ENCODE measurements at regions not wholly inside any gene's neighbourhood (a gene's known extent, or its start where the extent isn't known, plus 50 kb on each side); places are given as distances from the start of the nearest gene placed in this dataset.

DNA sequence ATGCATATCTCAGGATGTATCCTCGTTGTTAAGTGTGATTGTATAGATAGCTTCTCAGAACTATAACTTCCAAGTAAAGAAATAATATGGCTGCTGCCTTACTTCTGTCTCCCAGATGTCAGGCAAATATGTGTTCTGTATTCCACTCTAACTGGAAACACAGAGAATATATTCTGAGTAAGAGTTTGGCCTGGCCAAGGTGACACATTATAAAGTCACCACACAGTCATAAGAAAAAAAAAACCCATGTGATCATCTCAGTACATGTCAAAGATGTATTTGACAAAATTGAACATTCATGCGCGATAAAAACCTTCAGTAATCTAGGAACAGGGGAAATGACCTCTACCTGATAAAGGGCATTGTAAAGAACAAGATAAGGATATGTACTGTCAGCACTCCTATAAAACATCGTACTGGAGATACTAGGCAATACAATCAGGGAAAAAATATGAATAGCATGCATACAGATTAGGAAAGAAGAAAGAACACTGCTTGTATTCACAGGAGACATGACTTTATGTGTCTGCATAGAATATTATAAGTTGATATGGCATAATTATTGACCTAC is 207.1 kb downstream of the ZNF330 start:
- TF ChIP-seq SMAD3 (CRISPR knock-in tag; conservative IDR thresholded peaks at IDR 0.05), result no peak
- TF ChIP-seq, protein P1, sequence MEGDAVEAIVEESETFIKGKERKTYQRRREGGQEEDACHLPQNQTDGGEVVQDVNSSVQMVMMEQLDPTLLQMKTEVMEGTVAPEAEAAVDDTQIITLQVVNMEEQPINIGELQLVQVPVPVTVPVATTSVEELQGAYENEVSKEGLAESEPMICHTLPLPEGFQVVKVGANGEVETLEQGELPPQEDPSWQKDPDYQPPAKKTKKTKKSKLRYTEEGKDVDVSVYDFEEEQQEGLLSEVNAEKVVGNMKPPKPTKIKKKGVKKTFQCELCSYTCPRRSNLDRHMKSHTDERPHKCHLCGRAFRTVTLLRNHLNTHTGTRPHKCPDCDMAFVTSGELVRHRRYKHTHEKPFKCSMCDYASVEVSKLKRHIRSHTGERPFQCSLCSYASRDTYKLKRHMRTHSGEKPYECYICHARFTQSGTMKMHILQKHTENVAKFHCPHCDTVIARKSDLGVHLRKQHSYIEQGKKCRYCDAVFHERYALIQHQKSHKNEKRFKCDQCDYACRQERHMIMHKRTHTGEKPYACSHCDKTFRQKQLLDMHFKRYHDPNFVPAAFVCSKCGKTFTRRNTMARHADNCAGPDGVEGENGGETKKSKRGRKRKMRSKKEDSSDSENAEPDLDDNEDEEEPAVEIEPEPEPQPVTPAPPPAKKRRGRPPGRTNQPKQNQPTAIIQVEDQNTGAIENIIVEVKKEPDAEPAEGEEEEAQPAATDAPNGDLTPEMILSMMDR (IDR thresholded peaks at IDR 0.05 in 2 of 3, conservative IDR thresholded peaks at IDR 0.05 in 1 of 3; ENCODE audit: insufficient read depth in 2 of 3, low read depth in 1 of 3, low read length in 3 of 3), result no peak
- no peak for TF ChIP-seq CBX2 (IDR thresholded peaks at IDR 0.05; ENCODE audit: insufficient read depth, low read length, poor library complexity, severe bottlenecking)
- no peak for TF ChIP-seq PREB (CRISPR knock-in tag; IDR thresholded peaks at IDR 0.05)
- TF ChIP-seq, protein P2, sequence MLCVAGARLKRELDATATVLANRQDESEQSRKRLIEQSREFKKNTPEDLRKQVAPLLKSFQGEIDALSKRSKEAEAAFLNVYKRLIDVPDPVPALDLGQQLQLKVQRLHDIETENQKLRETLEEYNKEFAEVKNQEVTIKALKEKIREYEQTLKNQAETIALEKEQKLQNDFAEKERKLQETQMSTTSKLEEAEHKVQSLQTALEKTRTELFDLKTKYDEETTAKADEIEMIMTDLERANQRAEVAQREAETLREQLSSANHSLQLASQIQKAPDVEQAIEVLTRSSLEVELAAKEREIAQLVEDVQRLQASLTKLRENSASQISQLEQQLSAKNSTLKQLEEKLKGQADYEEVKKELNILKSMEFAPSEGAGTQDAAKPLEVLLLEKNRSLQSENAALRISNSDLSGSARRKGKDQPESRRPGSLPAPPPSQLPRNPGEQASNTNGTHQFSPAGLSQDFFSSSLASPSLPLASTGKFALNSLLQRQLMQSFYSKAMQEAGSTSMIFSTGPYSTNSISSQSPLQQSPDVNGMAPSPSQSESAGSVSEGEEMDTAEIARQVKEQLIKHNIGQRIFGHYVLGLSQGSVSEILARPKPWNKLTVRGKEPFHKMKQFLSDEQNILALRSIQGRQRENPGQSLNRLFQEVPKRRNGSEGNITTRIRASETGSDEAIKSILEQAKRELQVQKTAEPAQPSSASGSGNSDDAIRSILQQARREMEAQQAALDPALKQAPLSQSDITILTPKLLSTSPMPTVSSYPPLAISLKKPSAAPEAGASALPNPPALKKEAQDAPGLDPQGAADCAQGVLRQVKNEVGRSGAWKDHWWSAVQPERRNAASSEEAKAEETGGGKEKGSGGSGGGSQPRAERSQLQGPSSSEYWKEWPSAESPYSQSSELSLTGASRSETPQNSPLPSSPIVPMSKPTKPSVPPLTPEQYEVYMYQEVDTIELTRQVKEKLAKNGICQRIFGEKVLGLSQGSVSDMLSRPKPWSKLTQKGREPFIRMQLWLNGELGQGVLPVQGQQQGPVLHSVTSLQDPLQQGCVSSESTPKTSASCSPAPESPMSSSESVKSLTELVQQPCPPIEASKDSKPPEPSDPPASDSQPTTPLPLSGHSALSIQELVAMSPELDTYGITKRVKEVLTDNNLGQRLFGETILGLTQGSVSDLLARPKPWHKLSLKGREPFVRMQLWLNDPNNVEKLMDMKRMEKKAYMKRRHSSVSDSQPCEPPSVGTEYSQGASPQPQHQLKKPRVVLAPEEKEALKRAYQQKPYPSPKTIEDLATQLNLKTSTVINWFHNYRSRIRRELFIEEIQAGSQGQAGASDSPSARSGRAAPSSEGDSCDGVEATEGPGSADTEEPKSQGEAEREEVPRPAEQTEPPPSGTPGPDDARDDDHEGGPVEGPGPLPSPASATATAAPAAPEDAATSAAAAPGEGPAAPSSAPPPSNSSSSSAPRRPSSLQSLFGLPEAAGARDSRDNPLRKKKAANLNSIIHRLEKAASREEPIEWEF (CRISPR knock-in tag; IDR thresholded peaks at IDR 0.05), result no peak
- TF ChIP-seq, protein P3, sequence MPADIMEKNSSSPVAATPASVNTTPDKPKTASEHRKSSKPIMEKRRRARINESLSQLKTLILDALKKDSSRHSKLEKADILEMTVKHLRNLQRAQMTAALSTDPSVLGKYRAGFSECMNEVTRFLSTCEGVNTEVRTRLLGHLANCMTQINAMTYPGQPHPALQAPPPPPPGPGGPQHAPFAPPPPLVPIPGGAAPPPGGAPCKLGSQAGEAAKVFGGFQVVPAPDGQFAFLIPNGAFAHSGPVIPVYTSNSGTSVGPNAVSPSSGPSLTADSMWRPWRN (IDR thresholded peaks at IDR 0.05; ENCODE audit: low read depth), result no peak
- TF ChIP-seq KDM5B (IDR thresholded peaks at IDR 0.05; ENCODE audit: insufficient replicate concordance, low read depth, low read length), result no peak
- no peak for TF ChIP-seq JUND (IDR thresholded peaks at IDR 0.05; ENCODE audit: borderline replicate concordance, low read depth, low read length)
- no peak for TF ChIP-seq JUND (tag; IDR thresholded peaks at IDR 0.05; ENCODE audit: borderline replicate concordance, low read depth, low read length)
